Endometrial microvascular endothelial cells (primary cell): ENCODE measurements at regions not wholly inside any gene's neighbourhood (a gene's known extent, or its start where the extent isn't known, plus 50 kb on each side); places are given as distances from the start of the nearest gene placed in this dataset.

ENCODE experiments used
- in situ Hi-C: cut with HindIII; loops from 2 replicates; pipeline ENCODE4 v1.10.0; 2017; ENCODE audit warnings: low sequenced_read_pairs, low pct_unique_long_range_greater_than_20kb; ENCODE audit errors: inconsistent ontology term

DNA sequence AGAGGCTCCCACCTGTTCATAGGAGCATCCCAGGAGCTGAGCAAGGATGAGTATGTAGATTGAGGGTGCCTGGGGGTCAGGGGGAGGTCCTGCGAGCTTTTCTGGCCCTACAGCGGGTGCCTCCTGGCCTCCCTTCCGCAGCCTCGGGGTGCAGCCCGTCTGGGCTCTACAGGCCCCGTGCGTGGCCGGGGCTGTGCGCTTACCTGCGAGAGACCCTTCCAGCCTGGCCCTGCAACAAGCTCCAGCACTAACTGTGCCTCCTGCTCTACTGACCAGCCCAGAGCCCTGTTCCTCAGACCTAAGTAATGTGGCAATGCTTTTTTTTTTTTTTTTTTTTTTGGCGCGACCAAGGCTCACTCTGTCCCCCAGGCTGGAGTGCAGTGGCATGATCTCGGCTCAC is 1129.1 kb downstream of the BRD1 start:
- in situ Hi-C loops: no loop called here

DNA sequence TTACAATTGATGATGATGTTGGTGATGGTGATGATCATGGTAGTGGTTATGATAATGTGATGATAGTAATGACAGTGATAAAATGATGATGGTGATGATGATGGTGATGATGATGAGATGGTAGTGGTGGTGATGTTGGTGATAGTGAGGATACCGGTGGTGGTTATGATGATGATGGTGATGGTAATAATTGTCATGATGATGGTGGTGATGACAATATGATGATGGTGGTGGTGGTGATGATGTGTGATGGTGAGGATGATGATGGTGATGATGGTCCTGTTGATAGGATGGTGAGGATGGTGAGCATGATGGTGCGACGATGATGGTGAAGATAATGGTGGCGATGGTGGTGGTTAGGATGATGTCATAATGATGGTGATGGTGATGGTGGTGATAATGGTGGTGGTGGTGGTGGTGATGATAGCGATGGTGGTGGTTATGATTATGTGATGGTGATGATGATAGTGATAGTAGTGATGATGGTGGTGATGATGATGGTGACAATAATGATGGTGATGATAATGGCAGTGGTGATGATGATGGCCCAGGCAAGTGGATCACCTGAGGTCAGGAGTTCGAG is 1129.9 kb downstream of the BRD1 start:
- in situ Hi-C loops: no loop called here

DNA sequence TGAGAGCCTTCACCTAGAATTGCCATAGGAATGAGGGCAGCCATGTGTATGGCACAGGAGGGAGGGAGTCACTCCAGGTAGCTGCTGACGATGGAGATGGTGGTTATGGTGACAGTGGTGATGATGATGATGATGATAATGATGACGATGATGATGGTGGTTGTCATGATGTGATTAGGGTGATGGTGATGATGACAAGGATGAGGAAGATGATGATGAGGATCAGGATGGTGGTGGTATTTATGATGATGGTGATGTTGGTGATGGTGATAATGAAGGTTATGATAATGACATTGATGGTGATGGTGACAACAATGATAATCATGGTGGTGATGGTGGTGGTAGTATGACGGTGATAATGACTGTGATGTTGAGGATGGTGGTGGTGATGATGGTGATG is 1130.5 kb downstream of the BRD1 start:
- in situ Hi-C loops: no loop called here

DNA sequence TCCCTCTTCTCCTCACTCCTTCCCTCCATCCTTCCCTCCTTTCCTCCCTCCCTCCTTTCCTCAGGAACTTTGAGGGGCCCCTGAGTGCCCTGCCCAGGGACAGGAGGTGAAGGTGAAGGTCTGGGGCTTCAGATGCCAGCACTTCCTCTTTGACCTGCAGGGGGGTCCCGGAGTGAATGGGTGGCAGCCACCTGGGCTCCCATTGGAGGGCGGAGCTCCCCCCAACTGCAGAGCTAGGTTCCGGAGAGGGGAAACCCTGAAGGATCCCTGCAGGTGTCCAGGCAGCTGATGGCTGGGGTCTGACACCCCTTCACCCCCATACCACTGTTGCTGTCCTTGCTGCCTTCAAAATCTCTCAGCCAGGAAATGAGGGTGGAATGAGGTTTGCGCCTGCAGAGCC is 1131.3 kb downstream of the BRD1 start:
- in situ Hi-C loops: no loop called here

DNA sequence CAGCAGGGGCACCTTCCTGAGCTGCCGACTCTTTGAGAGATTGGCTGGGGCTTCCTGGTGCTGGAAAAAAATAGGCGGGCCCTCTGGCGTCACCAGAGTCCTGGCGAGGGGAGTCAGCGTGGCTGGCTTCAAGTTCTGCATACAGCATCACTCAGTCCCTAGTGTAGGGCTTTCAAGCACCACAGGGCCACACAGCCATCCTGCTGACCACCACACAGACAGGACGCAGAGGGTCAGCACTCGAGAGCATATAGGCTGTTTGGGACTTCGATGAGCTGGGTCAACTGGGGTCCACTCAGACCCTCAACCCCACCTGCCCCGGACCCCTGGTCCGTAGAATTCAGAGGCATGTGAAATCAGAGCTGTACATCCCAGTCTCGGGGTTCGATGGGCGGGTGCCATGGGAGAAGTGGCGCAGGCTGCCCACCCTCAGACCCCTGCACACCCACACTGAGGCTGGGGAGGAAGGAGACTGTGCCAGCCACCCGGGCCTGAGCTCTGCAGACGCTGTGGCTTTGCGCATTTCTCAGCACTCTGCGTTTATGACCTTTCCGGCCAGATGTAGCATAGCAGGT is 1131.9 kb downstream of the BRD1 start:
- in situ Hi-C loops: no loop called here

DNA sequence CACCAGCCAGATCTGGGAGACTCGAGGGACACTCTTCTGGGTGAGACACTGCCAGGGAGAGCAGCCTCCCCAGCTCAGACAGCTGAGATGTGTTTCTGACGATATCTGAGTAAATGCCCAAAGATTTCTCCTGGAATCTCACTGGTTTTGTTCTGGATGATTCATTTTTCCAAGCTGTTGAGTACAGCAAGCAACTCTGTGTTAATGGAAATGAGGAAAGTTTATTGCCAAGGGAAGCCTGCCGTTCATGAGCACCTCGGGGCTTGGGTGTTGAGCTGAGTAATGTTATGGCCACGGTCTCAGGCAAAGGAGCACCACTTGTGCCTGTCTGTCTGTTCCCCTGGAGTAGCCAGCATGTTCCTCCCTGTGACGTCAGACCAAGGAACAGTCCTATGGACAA is 1132.4 kb downstream of the BRD1 start:
- in situ Hi-C loops: no loop called here

DNA sequence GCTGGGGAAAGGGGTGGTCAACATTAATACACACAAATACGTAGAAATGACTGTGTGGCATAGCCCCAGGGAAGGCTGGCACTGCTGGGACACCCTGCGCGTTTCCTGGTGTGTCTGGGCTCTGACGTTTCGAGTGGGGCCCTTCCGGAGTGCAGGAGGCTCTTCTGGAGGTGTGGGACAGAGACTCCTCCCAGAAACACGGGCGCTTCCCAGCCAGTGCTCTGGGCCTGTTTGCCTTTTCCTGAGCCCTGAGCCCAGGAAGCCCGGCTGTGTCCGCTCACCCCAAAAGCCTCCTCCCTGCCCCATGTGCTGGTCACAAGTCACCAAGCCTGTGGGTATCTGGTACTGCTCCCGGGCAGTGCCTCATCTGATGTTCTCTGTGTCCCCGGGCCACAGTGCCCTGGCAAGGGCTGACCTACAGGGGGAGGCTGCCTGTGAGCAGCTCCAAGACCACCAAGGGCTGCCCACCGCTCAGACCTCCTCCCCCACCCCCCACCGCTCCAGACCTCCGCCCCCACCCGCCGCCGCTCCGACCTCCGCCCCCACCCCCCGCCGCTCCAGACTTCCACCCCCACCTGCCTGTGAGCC is 1133.3 kb downstream of the BRD1 start:
- in situ Hi-C loops: no loop called here

DNA sequence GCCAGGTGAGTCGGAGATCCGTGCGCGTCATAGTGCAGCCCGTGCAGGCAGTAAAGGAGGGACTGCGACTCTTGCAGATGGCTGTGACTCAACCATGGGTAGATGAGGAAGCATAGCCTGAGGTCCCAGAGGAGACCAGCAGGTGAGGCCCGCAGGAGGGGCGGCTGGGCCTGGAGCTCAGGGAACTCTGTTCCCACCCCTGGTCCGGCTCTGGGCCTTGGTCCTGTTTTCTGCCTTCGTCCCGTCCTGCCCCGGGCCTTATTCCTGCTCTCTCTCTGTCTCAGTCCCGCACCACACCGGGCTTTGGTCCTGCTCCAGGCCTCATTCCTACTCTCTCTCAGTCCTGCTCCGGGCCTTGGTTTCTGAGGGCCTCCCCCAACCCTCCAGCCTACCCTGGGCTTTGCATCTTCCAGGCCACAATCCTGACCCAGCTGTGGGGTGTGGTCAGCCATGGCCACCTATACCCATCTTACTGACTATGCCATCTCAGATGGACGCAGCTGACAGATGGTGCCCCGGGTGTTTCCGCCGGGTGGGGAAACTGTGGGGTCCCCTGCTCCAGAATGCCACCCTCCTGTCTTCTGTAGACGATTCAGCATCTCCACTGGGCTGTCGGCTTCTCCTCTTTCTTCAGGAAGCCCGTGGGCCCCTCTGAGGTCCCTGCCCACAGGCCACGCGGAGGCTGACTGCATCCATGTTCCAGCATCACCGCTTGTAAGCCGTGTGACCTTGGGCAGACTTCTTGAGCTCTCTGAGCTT is 1134.1 kb downstream of the BRD1 start:
- in situ Hi-C loops: no loop called here

DNA sequence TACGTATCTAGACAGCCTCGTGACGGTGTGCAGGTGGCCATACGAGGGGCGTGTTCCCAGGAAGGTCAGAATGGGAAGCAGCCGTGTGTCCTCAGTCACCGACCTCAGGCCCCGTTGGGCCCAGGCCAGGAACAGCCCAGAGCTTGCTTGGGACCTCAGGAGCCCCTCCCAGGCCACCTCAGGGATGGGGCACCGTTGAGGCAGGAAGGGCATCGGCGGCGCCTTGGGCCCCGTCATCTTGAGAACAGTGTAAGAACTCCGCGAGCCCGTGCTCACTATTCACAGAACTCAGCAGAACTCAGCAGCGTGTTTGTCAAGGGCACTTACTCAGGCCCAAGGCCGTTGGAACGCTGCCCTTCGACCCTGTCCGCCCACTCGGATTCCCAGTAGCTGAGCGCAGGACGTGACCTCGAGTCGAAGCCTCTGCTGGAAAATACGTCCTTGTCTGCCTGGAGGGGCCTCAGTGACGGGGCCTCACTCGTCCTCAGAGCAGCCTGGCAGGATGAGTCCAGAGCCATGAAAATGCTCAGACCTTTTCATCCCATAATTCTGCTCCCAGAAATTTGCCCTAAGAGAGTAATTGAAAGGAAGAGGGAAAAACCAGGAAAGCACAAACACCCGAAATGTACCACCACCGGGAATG is 1134.8 kb downstream of the BRD1 start:
- in situ Hi-C loops: no loop called here

DNA sequence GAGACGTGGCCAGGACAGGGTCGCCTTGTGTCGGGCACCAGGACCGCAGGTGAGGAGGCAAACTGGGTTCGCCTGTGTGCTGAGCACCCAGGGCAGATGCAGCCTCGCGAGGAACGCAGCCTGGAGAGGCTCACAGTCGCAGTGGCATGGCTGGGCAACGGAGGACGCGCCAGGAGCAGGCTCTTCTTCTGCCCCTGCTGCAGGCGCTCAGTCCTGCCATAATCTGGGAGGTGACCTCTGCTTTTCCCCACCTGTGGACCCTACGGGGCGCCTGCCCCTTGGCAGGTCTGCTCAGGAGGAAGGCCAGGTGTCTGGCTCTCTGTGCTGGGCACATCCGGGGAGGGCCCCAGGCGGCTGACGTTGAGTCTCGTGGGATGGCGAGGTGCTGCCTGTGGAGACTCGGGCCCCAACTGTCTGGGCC is 1136.2 kb downstream of the BRD1 start:
- in situ Hi-C loops: no loop called here

DNA sequence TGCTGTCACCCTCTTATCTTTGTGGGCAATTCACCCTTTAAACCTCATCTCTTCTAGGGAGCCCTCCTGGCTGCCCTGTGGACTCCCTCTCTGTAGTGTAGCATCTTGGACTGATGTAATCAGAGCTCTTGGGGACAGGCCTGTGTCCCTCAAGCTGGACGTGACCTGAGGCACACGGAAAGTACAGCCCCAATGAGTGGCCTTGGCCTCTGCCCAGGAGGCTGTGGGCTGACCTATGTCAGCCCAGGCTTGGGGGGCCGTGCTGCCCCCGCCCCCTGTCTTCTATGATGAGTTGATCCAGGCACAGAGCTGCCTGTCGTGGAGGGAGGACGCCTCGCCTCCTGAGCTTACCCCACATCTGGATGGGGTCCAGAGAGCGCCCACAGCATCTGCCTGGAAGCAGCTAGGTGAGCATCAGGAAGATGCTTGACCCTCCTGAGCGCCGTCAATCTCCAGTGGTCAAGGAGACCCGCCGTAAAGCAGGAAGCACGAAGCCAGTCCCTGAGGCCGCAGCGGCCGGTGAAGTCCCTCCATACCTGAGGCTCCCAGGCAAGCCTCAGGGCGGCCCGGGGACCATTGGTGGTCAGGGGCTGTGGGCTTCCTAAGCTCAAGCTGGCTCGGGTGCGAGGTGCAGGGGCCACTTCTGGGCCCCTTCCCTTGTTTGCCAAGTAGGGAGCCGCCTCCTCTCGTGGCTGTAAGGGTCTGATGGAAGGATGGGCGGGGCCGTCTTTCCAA is 1136.9 kb downstream of the BRD1 start:
- in situ Hi-C loops: no loop called here

DNA sequence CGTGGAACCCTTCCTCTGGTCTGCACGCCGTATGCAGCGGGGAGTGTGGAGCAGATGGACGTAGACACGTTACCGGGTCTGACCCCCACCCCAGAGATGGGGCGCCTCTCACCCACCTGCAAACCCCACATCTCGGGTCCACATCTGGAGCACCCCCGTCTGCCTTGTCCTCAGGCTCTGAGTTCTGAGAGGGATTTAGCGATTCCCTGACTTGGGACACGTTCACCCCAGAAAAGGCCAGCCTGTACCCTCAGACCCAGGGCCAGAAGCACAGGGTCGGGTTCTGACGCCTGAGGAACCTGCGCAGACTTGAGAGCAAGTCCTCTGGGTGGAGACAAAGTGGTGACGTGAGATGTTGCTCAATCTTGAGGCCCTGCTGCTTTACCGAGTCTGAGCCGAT is 1138.5 kb downstream of the BRD1 start:
- in situ Hi-C loops: no loop called here

DNA sequence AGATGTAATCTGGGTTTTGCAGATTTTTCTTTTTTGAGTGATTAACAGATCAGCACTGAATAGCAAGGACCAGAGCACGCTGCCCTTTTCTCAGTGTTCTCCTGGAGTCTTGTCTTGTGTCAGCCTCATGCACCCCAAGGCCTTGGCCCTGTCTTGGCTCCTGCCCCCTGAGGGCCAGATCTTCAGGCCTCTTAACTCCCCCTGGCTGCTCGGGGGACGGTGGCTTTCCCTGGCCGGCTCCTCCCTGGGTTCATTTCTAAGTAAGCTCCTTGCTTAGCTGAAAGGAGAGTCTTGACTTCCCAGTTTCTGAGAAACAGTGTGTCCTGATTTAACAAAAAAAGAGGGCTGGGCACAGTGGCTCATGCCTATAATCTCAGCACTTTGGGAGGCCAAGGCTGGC is 1139.3 kb downstream of the BRD1 start:
- in situ Hi-C loops: no loop called here

DNA sequence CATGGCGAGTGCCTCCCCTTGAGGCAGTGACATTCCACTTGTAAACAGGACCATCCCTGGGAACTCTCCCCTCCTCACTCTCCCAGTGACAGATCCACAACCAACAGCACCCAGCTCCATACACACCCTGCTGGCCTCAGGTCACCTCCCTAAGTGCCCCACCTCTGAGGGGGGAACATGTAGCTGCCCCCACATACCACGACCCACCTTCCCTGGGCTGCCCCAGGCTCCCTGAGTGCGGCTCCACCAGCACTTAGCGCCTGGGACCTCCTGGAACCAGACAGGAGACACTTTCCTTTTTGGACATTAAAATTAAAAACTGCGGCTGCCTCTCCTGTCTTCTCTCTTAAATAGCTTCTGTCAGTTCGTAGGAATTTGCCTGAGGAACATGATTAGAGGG is 1140.1 kb downstream of the BRD1 start:
- in situ Hi-C loops: no loop called here

DNA sequence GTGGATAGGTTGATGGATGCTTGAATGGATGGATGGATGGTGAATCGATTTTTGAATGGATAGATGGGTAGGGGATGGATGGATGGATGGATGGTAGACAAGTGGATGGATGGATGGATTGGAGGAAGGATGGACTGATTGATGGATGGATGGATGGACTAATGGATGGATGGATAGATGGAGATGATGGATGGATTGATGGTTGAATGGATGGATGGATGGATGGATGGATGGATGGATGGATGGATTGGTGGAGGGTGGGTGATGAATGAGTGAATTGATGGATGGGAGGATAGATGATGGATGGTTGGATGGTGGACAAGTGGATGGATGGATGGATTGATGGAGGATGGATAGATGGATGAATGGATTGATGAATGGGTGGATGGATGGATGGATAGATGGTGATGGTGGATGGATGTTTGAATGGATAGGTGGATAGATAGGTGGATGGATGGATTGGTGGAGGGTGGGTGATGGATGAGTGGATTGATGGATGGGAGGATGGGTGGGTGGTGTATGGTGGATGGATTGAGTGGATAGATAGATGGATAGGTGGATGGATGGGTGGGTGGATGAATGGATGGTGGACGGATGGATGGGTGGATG is 1140.9 kb downstream of the BRD1 start:
- in situ Hi-C loops: no loop called here

DNA sequence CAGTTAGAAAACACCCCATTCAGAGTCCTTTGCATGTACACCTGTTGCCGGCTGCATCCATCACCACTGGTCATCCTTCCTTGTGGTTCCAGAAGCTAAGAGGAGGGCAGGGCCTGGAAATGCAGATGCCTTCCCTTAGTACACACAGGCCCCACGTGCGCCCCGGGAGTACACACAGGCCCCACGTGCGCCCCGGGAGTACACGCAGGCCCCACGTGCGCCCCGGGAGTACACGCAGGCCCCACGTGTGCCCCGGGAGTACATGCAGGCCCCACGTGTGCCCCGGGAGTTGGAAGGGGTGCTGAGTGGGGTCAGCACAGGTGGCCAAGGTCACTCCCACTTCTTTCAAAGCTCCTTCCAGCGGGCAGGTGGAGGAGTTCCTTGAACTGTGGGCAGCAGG is 1141.9 kb downstream of the BRD1 start:
- in situ Hi-C loops: no loop called here

DNA sequence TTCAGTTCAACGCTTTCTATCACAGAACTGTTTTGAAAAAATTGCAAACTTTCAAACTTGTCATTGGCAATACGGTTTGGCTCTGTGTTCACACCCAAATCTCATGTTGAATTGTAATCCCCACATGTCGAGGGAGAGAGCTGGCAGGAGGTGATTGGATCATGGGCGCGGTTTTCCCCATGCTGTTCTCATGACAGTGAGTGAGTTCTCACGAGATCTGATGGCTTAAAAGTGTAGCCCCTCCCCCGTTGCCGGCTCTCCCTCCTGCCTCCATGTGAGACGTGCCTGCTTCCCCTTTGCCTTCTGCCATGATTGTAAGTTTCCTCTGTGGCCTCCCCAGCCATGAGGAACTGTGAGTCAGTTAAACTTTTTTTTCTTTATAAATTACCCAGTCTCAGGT is 1144.0 kb downstream of the BRD1 start:
- in situ Hi-C loops: no loop called here

DNA sequence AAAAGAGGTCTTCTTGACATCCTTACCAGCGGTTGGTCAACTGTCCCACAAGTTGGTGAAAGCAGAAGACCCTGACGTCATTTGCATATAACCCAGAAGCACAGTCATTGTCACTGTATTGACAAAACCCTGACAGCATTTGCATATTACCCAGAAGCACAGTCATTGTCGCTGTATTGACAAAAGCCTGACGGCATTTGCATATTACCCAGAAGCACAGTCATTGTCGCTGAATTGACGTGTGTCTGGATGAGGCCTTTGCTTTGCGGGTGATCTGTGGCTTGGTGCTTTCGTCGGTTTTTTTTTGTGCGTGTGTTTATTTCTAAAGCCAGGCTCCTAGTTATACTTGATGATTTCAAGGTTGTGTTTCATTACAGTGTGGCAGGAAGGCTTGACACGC is 1145.2 kb downstream of the BRD1 start:
- in situ Hi-C loops: no loop called here

DNA sequence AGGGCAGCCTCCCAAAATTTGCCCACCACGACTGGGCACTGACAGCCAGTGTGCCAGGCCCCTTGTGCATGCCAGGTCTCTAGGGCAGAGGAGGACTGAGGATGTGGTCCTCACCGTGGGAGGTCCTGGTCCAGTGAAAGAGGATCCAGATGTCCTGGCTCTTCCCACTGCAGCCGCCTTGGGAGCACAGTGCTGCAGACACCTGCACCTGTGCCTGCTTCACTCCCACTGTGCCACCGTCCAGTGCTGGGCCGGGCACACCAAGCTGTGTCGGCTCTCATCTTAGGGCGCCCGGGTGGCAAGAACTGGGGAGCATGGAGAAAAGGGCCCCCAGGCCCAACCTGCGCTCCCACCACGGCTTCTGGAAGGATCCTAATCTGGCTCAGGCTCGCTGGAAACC is 1147.1 kb downstream of the BRD1 start:
- in situ Hi-C loops: no loop called here
